HS-27A (cell line): ENCODE measurements at regions not wholly inside any gene's neighbourhood (a gene's known extent, or its start where the extent isn't known, plus 50 kb on each side); places are given as distances from the start of the nearest gene placed in this dataset.
"Not testable (repeated sequence)": the region's sequence is repeated elsewhere in the genome, so short reads cannot be mapped to it uniquely, and the experiment has no call there.

Experiments used
- DNase-seq: peaks from one replicate; pipeline ENCODE4 v3.0.0-alpha.2; 2012; ENCODE audit warnings: low read depth, missing footprints

DNA sequence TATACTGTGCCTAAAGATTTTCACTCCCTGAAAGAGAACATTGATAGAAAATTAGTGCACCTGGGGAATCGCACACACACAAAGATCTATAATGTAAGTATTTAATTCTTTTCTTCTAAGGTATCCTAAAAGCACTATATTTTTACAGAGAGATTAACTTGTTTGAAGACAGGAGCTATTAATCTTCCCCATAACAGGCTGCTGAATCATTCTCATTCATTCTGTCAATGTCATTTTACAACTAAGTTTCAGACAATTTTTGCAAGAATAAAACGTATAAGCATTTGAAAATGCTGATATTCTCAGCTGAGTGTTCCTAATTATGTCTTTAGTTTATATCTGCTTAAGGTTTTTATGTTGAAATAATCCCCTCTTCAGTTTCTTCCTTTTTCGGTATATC, 776.7 kb downstream of the NXPH1 start:
- no peak for DNase-seq

DNA sequence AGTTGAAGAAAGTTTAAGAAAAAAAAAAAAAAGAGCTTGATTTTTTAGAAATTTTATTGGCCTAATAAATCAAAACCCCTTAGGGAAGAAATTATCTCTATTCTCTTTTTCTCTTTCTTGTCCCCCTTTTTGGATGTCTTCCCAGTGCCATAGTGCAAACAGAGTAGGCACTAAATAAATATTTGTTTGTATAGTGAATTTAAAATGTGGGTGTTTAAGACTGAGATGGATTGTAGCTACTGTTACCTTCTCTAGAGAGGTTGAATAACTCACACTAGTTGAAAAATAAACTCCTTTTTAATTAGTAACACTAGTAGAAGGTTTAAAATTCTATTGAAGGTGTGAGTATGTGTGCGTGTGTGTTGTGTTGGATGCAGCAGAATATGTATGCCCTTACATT, 783.8 kb downstream of the NXPH1 start:
- DNase-seq, result no peak

DNA sequence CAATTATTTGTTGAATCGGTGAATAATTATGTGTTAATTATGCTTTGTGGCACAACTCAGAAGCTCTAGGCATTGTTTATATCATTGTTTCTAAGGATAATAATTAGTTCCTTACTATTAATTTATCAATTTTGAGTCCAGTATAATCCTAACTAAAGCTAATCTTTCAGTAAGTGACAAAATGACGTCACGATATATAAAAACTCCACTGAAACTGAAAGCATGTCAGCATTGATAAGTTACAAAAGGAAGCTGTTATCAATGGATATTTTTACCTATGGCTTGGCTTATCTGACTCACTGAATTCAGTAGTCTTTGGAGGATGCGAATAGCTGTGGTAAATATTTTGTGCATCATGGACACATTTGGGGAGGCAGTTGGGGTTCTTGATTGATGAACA, 793.1 kb downstream of the NXPH1 start:
- DNase-seq, result no peak

DNA sequence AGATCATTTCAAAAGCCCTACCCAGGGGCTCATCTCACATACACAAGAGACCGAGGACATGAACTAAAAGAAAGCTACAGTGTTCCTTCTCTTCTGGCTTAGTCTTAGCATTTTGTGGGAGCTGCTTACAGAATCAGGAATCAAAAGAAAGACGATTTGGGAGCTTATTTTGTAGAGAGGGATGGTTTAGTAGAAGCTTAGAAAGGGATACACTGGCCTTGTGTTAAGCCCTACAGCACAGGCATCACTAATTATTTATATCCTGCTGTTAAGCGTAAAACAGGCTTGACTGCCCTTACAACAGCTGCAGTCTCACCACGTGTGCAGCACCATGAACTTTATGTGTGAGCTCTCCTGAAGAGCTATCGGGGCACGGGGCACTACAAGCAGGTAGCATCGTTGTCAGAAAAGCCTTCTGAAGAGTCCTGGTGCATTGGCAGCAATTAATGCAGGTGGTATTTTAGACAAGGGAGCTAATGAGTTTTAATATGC, 798.3 kb downstream of the NXPH1 start:
- DNase-seq, result no peak

DNA sequence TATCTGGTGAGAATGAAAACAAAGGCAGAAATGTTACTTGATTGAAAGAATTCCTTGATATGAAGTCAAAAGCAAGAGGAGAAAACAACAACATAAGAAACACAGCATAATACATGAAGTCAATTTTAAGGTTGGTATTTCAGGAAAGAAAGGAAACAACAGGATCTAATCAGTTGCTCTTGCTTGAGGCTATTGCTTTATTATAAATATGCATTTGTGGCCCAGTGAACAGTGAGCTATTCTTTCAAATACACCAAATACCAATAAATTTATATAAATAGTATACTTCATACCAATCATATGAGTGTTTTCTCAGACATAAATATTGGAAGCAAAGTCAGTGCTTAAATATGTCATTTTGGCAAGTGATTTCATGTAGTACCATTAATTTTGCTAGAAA, 806.6 kb downstream of the NXPH1 start:
- DNase-seq, result no peak

DNA sequence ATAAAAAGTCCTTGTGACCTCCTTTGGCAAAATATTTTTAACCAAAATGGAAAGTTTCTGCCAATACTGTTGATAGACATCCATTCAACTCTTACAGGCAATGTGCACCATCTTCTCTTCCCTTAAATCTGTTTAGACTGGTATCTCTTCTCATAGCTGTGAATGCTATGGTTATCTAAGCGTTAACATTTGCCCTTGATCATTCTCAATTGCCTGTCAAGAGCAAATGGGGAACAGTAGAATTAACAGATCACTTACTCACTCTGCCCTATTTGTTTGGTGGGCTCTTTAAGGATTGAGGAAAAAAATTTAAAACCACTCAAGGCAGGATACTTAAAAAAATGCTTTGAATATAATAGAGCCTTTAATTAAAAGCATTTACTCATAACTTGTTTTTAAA, 808.4 kb downstream of the NXPH1 start:
- no peak for DNase-seq

DNA sequence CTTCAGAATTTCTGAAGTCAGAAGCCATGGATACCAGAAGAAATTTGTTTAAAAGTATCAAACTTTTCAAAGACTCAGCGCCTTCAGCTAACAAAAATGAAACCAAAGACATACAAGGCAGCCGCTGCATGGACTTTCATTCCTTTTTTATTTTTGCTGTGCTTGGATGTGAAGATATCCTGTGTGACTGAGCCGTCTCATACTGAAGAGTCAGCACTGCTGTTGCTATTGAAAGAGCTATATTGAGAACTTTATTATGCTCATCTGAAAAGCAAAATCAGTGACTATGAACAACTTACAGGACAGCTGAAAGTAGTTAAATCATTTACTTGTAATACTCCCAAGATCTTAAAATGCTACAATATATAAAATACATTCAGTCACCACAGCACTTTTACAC, 809.2 kb downstream of the NXPH1 start:
- DNase-seq, result no peak

DNA sequence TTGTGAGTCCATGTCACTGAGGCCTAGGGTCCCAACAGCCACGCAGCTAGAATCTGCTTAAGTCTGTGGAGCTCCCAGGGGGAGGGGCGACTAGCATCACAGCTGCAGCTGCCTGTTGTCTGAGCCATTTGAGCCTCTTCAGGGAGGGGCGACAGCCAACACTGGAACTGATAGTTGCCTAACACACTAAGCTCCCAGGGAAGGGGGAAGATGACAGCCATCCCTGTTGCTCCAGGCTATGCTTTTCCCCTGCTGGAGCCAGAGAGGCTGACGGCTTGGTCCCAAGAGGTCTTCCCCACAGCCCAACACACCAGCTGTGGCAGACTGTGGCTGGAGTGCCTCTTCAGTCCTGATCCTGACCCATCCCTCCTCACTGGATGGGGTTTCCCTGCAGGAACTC, 817.5 kb downstream of the NXPH1 start:
- no peak for DNase-seq

DNA sequence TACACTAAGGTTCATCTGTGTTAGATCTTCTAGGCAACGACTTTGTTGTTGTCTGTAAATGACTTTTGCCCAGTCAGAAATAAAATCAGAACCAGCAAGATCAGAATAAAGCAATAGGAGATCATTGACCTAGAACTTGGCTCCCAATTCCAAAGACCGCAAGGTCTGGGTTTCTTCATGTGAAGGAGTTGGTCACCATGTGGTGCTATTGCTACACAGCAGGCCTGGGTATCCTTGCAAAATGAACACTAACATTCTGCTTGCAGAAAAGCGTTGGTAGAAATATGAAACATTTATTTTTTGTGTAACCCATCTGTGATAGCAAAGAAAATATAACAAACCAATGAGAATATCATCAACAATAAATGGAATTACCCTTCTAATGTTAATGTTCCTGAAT, 831.0 kb downstream of the NXPH1 start:
- DNase-seq, result no peak

DNA sequence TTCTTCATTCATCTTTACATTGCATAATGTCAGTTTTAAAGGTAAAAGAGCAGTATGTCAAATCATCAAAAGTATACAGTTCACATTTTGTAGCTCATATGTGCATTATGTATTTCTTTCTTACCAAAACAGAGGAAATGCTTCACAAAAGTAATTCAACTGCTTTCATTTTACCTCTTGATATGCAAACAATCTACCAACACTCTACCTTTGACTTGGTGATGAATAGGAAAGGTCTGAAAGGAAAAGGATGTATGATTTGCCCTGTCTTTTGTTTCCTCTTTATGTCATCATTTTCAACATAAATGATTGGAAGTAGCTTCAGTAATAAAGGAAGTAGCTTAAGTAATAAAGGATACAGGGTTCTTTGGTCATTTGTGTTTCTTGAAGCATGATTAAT, 846.7 kb downstream of the NXPH1 start:
- no peak for DNase-seq

DNA sequence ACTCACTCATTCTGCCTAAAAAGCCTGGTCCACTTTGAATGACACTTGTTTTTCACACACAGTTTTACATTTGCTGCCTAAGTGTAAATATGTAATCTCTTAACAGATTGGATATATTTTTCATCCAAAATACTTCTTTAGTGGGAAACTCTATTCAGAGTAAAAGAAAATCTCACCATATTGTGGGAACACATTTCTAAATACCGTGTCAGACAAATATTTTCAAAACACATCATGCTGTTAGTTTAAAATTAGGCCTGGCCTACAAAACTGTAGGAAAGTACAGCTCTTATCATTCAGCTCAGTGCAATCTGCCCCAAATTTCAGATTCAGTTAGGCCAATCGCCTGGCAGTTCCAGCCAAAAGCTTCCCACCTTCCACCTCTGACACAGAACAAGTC, 849.8 kb downstream of the NXPH1 start:
- no peak for DNase-seq

DNA sequence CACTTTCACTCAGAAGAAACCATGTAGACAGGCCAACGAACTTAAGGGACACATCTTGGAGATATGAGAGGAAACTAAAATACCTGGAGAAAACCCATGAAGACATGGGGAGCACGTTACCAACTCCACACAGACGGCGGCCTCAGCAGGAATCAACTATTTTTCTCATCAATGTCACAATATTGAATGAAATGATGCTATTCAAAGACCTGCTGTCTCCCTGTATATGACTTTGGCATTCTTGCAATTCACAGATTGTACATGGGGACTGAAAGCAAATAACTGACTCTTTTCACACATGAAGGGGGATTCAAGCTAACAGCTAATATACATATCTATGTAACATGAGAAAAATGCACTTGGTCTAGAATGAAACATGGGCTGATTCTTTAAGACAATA, 869.0 kb downstream of the NXPH1 start:
- no peak for DNase-seq

DNA sequence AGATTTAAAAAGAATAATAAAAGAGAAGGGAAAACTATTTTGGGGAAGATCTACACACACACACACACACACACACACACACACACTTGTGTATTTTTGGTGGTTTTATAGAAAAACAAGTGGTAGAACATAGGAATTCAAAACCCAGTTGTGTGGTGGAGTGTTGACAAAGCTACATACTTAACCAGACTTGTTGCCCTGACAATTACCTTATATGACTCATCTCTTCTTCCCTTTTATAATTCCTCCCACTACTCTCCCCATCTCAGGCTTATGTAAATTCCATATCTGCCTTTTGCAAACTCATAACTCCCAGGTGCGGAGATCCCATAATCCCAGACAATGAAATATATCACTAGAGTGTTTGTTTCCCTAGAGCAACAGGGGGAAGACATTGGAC, 873.7 kb downstream of the NXPH1 start:
- DNase-seq, result no peak

DNA sequence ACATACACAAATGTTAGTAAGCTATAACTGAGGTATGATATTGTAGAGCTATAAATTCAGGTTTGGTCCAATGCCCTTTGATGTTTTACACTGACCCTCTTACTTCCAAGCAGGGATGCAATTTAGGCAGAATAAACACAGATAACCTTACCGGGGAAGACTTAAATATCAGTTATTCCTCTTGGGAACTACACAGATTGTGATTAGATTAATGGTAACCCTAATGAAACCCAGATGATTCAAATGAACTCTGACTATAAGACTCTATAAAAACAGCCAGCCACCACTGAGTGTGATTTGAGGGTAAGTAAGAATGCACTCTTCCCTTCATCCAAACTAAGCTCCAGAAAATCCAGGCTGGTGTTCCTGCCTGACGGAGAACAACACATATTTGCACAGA, 891.1 kb downstream of the NXPH1 start:
- no peak for DNase-seq

DNA sequence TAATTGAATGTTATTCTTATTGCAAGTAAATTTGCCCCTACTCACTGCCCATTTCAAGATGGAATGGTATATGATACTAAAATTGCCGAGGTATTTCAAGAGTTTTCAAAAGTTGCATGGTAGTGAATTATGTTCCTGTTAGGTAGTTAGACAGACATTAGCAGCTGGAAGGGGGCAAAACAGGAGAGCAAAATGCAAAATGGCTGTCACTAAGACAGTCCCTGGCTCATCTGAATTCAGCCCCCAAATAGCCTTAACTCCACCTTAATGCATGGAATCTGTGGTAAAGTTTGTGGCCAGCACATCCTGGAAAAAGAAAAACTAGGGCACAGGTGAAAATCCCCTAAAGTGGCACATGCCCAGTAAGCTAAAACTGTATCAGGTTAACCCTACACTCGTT, 894.9 kb downstream of the NXPH1 start:
- no peak for DNase-seq

DNA sequence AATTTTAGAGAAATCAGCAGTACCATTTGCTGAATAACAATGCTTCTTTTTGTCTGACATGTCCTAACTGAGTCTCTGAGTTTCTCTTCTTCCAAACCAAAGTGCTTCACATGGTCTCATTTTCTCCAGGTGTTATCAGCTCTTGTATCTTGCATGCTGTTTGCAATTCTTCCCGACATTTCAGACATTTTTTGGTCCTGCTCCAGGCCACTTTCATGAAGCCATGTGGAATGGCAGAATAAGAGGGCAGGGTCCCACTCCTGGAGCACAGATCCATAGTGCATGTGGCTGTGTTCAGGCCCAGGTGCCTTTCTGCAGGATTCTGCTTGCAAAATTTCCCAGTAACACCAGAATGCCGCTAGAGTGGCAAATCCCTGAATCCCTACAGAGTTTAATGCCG, 916.2 kb downstream of the NXPH1 start:
- no peak for DNase-seq

DNA sequence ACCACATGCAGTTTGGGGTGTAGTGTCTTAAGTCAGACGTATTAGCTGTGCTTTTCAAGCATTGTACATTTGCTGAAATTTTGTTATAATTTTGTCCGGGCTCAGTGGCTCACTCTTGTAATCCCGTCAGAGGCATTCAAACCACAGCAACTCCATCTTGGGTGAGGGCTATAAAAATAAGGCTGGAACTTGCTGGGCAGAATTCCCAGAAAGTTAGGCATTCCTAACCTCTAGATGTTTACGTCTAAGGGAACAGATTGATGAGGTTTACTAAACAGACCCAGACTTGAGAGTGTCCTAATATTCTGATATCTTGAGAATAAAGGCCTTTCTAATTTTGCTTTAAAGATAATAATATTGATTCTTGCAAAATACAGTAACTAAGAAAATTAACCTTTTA, 957.8 kb downstream of the NXPH1 start:
- no peak for DNase-seq

DNA sequence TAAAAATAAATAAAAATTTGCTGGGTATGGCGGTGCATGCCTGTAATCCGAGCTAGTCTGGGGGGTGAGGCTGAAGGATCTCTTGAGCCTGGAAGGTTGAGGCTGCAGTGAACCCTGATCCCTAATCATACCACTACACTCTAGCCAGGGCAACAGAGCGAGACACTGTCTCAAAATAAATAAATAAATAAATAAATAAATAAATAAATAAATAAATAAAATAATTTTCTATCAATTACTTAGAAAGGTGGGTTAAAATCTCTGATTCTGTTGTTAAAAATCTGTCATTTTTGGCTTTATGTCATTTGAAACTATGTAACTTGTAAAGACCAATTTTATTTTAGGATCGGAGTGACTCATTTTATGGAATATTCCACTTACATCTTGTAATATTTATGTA, 958.6 kb downstream of the NXPH1 start:
- DNase-seq, result no peak

DNA sequence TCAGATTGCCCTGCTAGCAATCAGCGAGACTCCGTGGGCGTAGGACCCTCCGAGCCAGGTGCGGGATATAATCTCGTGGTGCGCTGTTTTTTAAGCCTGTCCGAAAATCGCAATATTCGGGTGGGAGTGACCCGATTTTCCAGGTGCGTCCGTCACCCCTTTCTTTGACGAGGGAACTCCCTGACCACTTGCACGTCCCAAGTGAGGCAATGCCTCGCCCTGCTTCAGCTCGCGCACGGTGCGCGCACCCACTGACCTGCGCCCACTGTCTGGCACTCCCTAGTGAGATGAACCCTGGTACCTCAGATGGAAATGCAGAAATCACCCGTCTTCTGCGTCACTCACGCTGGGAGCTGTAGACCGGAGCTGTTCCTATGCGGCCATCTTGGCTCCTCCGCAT, 971.0 kb downstream of the NXPH1 start:
- DNase-seq, result not testable (repeated sequence)

DNA sequence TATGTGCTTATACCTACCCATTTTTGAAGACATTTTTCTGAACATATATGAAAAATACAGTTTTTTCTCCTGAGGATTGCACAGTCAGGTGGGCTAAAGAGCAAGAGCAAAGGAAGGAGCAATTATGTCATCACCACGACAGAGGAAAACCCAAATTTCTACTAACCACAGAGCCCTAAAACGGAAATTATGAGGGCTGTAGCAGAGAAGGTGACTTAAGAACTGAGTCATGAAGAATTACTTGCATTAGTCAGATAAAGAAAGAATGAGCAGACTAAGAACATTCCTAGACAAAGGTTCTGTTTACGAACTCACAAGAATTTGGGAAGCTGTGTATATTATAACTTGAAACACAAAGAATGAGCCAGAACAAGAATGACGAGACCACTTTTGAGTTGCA, 974.4 kb downstream of the NXPH1 start:
- DNase-seq, result no peak

DNA sequence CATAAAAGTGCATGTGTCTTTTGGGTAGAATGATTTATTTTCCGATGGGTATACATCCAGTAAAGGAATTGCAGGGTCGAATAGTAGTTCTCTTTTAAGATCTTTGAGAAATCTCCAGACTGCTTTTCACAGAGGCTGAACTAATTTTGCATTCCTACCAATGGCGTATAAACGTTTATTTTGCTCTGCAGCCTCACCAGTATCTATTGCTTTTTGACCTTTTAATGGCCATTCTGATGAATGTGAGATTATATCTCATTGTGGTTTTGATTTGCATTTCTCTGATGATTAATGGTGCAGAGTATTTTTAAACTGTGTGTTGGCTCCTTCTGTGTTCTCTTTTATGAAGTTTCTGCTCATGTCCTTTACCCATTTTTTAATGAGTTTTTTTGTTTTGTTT, 1020.1 kb downstream of the NXPH1 start:
- DNase-seq, result no peak

DNA sequence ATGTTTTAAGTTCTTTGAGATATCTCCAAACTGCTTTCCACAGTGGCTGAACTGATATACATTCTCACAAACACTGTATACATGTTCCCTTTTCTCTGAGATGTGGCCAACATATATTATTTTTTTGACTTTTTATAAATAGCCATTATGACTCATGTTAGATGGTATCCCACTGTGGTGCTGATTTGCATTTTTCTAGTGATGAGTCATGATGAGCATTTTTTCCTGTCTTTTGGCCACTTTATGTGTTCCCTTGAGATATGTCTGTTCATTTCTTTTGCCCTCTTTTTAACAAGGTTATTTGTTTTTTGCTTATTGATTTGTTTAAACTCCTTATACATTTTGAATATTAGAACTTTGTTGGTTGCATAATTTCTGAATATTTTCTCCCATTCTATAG, 1055.1 kb downstream of the NXPH1 start:
- DNase-seq, result peak; percentile 0

DNA sequence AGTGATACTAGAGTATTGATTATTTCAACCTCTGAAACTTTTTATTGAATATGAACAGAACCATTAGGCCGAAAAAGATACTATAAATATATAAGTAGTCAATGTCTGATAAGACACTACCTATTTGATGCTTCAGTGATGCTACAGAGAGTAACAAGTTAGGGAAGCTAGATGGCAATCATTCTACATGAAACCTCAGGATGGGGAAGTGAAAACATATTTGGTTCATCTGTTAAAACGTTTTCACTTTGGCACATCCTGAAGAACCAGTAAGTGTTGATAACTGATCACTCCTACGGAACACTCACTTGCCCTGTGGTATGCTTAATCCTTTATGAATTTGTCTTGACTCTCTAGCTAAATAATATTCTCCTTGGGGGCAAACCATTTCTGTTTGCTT, 1064.9 kb downstream of the NXPH1 start:
- DNase-seq, result no peak

DNA sequence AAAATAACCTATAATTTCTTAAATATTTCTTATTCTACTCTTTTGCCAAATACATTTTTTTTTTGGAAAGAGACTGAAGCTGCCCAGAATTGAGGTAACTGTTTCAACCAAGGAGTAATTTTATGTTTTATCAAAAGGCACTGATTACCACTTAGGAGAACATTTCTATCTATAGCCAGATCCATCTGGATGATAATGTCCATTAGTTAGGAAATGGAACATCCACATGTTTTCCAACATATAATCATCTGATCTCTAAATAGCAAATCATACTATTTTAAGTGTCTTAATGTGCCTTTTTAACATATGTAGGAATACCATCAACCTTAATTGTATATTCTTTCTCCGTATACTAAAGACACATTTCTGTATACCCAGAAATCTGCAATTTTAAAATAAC, 1068.9 kb downstream of the NXPH1 start:
- DNase-seq, result no peak

DNA sequence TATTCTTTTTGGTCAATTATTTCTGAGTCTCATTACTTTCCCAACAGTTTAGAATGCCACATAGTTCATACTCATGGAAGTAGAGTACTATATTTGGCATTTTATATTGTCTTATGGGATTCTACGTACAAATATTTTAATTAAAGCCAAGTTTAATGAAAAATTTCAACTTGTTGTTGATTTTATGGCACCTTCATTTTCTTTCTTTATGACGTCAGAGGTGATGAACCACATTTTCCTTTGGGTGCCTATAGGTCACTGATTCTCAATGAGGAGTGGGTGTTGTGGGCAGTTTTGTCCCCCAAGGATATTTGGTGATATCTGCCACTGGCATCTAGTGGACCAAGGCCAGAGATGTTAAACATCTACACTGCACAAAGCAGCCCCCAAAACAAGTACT, 1071.3 kb downstream of the NXPH1 start:
- DNase-seq, result no peak
